B cell (primary cell): ENCODE measurements at regions not wholly inside any gene's neighbourhood (a gene's known extent, or its start where the extent isn't known, plus 50 kb on each side); places are given as distances from the start of the nearest gene placed in this dataset.
"Not testable (repeated sequence)": the region's sequence is repeated elsewhere in the genome, so short reads cannot be mapped to it uniquely, and the experiment has no call there.

ENCODE experiments used
- CTCF ChIP-seq: fragments of 200-600 bp; IDR thresholded peaks from one replicate; pipeline ENCODE4 v1.8.0; 2022; ENCODE audit warnings: antibody characterized with exemption, mild to moderate bottlenecking
- EZH2 ChIP-seq: IDR thresholded peaks from 2 replicates; pipeline ENCODE4 v1.6.1; 2012; ENCODE audit warnings: borderline replicate concordance, low read depth, mild to moderate bottlenecking, moderate library complexity, low read length; ENCODE audit not compliant: insufficient read depth, poor library complexity, severe bottlenecking

- not testable (repeated sequence) for TF ChIP-seq CTCF, EZH2
Observed at GRCh38 chr20:30585244-30585796, 672.1 kb upstream of the DEFB115 start.
